Breast epithelium (tissue), 4 donors: ENCODE measurements at regions not wholly inside any gene's neighbourhood (a gene's known extent, or its start where the extent isn't known, plus 50 kb on each side); places are given as distances from the start of the nearest gene placed in this dataset.
"Not testable (repeated sequence)": the region's sequence is repeated elsewhere in the genome, so short reads cannot be mapped to it uniquely, and the experiment has no call there.

Source experiments
- DNase-seq, 2 donors: peaks; one replicate each; pipeline ENCODE4 v3.0.0-alpha.2; 2019; ENCODE audit warnings: low spot score in 2 of 2
- H3K27ac ChIP-seq, 2 donors: fragments of 200-600 bp; sonication (generic) in 1 of 2; one replicate each; pipeline ENCODE4 v1.5.1; 2016 to 2019; ENCODE audit warnings: mild to moderate bottlenecking in 1 of 2
- H3K27me3 ChIP-seq, 2 donors: fragments of 200-600 bp; sonication (generic) in 1 of 2; one replicate each; pipeline versions ENCODE4 v1.5.1 to v1.6.0; 2017 to 2019; ENCODE audit warnings: control low read depth in 1 of 2, mild to moderate bottlenecking in 1 of 2
- H3K36me3 ChIP-seq: fragments of 200-600 bp; one replicate; pipeline ENCODE4 v1.5.1; 2019
- H3K4me1 ChIP-seq, 2 donors: fragments of 200-600 bp; sonication (generic); one replicate each; pipeline ENCODE4 v1.5.1; 2016 to 2019; ENCODE audit warnings: control low read depth in 1 of 2
- H3K4me3 ChIP-seq, 3 donors: fragments of 200-600 bp; sonication (generic); 1 replicate in 2 of 3; 2 replicates in 1 of 3; pipeline ENCODE4 v1.5.1; 2016 to 2019; ENCODE audit warnings: mild to moderate bottlenecking in 3 of 3, moderate library complexity in 2 of 3
- H3K9me3 ChIP-seq, 2 donors: fragments of 200-600 bp; sonication (generic) in 1 of 2; one replicate each; pipeline ENCODE4 v1.5.1; 2016 to 2019; ENCODE audit warnings: control low read depth in 1 of 2
- POLR2A ChIP-seq: fragments of 450-650 bp; IDR thresholded peaks from one replicate; pipeline ENCODE4 v1.6.1; 2016; ENCODE audit warnings: antibody characterized with exemption, mild to moderate bottlenecking, moderate library complexity
- POLR2AphosphoS5 ChIP-seq, 3 donors: sonication (generic); formaldehyde crosslinking; IDR thresholded peaks; one replicate each; pipeline ENCODE4 v1.6.1; 2017; ENCODE audit warnings: antibody characterized with exemption in 3 of 3
- intact Hi-C: fragments of 100-400 bp; cut with DNase I; formaldehyde crosslinking; loops from one replicate; pipeline ENCODE4 v1.15.1; 2023; ENCODE audit warnings: low total_unique reads
- TF ChIP-seq, protein P1 (sequence below), 3 donors: fragments of 450-650 bp; IDR thresholded peaks; one replicate each; pipeline ENCODE4 v1.5.1; 2016 to 2017; ENCODE audit warnings: antibody characterized with exemption in 3 of 3, mild to moderate bottlenecking in 3 of 3, moderate library complexity in 3 of 3

GRCh38 chr10:3321123-3321522 lies 148.5 kb upstream of the PITRM1 start:
- intact Hi-C loops: no loop called here
- no peak overlapping the region for H3K27ac ChIP-seq
- no peak overlapping the region for H3K4me3 ChIP-seq
- TF ChIP-seq, protein P1, sequence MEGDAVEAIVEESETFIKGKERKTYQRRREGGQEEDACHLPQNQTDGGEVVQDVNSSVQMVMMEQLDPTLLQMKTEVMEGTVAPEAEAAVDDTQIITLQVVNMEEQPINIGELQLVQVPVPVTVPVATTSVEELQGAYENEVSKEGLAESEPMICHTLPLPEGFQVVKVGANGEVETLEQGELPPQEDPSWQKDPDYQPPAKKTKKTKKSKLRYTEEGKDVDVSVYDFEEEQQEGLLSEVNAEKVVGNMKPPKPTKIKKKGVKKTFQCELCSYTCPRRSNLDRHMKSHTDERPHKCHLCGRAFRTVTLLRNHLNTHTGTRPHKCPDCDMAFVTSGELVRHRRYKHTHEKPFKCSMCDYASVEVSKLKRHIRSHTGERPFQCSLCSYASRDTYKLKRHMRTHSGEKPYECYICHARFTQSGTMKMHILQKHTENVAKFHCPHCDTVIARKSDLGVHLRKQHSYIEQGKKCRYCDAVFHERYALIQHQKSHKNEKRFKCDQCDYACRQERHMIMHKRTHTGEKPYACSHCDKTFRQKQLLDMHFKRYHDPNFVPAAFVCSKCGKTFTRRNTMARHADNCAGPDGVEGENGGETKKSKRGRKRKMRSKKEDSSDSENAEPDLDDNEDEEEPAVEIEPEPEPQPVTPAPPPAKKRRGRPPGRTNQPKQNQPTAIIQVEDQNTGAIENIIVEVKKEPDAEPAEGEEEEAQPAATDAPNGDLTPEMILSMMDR (IDR thresholded peaks at IDR 0.05): no peak
- TF ChIP-seq POLR2A (no peak), POLR2AphosphoS5 (IDR thresholded peaks at IDR 0.05) (no peak)
- H3K9me3 ChIP-seq: no peaks in the 10 kb centered on the region
- no peaks in the 10 kb centered on the region for H3K4me1 ChIP-seq
- no peak for DNase-seq
- H3K27me3 ChIP-seq: no peaks in the 10 kb centered on the region
- H3K36me3 ChIP-seq: no peaks in the 10 kb centered on the region

GRCh38 chr10:3319811-3320226 lies 147.2 kb upstream of the PITRM1 start:
- intact Hi-C loops: no loop called here
- no peaks in the 10 kb centered on the region for H3K36me3 ChIP-seq
- TF ChIP-seq POLR2A (no peak), POLR2AphosphoS5 (IDR thresholded peaks at IDR 0.05) (no peak)
- TF ChIP-seq, protein P1 (IDR thresholded peaks at IDR 0.05): no peak
- no peaks in the 10 kb centered on the region for H3K9me3 ChIP-seq
- no peak overlapping the region for H3K27ac ChIP-seq
- no peak overlapping the region for H3K4me3 ChIP-seq
- no peaks in the 10 kb centered on the region for H3K4me1 ChIP-seq
- no peaks in the 10 kb centered on the region for H3K27me3 ChIP-seq
- no peak for DNase-seq

DNA sequence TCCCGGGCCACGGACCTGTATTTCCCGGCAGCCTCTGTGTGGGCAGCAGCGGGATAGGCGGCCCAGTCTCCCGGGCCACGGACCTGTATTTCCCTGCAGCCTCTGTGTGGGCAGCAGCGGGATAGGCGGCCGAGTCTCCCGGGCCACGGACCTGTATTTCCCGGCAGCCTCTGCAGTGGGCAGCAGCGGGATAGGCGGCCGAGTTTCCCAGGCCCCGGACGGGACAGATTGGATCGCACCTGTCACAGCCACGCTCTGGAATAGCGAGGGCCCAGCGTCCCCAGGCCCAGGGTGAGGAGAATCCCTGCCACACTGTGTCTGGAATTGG lies 145.9 kb upstream of the PITRM1 start:
- DNase-seq, H3K4me1 ChIP-seq, H3K36me3 ChIP-seq, intact Hi-C loops, H3K27me3 ChIP-seq, H3K9me3 ChIP-seq: not testable (repeated sequence)
- Histone ChIP-seq H3K27ac (peak overlapping the region in 1 of 2 donors; percentile 5), H3K4me3 (peak overlapping the region in 1 of 3 donors; percentile 18)

DNA sequence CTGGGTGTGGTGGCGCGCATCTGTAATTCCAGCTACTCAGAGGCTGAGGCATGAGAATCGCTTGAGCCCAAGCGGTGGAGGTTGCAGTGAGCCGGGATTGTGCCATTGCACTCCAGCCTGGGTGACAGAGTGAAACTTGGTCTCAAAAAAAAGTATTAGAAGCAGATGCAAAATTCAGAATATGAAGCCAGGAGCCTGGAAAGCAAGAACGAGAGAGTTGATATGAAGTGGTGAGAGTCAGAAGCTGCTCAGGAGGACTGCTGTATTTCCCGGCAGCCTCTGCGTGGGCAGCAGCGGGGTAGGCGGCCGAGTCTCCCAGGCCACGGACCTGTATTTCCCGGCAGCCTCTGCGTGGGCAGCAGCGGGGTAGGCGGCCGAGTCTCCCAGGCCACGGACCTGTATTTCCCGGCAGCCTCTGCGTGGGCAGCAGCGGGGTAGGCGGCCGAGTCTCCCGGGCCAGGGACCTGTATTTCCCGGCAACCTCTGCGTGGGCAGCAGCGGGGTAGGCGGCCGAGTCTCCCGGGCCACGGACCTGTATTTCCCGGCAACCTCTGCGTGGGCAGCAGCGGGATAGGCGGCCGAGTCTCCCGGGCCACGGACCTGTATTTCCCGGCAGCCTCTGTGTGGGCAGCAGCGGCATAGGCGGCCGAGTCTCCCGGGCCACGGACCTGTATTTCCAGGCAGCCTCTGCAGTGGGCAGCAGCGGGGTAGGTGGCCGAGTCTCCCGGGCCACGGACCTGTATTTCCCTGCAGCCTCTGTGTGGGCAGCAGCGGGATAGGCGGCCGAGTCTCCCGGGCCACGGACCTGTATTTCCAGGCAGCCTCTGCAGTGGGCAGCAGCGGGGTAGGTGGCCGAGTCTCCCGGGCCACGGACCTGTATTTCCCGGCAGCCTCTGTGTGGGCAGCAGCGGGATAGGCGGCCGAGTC lies 145.2 kb upstream of the PITRM1 start:
- DNase-seq: not testable (repeated sequence)

DNA sequence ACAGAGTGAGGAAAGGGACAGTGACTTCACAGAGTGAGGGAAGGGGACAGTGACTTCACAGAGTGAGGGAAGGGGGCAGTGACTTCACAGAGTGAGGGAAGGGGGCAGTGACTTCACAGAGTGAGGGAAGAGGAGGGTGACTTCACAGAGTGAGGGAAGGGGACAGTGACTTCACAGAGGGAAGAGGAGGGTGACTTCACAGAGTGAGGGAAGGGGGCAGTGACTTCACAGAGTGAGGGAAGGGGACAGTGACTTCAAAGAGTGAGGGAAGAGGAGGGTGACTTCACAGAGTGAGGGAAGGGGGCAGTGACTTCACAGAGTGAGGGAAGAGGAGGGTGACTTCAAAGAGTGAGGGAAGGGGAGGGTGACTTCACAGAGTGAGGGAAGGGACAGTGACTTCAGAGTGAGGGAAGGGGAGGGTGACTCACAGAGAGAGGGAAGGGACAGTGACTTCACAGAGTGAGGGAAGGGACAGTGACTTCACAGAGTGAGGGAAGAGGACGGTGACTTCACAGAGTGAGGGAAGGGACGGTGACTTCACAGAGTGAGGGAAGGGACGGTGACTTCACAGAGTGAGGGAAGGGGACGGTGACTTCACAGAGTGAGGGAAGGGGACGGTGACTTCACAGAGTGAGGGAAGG lies 142.0 kb upstream of the PITRM1 start:
- H3K9me3 ChIP-seq, DNase-seq, H3K27ac ChIP-seq, H3K4me3 ChIP-seq, intact Hi-C loops, H3K36me3 ChIP-seq, H3K4me1 ChIP-seq, H3K27me3 ChIP-seq: not testable (repeated sequence)

More for the DNA sequence above, 145.2 kb upstream of the PITRM1 start:
- H3K36me3 ChIP-seq, H3K4me1 ChIP-seq, H3K9me3 ChIP-seq, intact Hi-C loops, H3K27me3 ChIP-seq: not testable (repeated sequence)
- Histone ChIP-seq H3K4me3 (peak overlapping the region in 1 of 3 donors; percentile 33), H3K27ac (peak overlapping the region in 1 of 2 donors; percentile 5)

DNA sequence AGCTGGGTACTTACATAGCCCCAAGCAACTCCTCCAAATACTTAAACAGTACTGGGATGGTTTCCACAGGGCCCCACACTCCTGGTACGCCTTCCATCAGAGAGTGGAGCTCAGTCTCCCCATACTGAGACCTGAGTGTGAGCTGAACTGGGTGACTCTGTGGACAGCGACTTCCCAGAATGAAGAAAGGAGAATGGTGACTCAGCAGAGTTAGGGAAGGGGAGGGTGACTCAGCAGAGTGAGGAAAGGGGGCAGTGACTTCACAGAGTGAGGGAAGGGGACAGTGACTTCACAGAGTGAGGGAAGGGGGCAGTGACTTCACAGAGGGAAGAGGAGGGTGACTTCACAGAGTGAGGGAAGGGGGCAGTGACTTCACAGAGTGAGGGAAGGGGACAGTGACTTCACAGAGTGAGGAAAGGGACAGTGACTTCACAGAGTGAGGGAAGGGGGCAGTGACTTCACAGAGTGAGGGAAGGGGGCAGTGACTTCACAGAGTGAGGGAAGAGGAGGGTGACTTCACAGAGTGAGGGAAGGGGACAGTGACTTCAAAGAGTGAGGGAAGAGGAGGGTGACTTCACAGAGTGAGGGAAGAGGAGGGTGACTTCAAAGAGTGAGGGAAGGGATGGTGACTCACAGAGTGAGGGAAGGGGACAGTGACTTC lies 141.3 kb upstream of the PITRM1 start:
- H3K4me1 ChIP-seq, H3K27me3 ChIP-seq, H3K36me3 ChIP-seq, intact Hi-C loops, H3K9me3 ChIP-seq, DNase-seq, H3K27ac ChIP-seq, H3K4me3 ChIP-seq: not testable (repeated sequence)

DNA sequence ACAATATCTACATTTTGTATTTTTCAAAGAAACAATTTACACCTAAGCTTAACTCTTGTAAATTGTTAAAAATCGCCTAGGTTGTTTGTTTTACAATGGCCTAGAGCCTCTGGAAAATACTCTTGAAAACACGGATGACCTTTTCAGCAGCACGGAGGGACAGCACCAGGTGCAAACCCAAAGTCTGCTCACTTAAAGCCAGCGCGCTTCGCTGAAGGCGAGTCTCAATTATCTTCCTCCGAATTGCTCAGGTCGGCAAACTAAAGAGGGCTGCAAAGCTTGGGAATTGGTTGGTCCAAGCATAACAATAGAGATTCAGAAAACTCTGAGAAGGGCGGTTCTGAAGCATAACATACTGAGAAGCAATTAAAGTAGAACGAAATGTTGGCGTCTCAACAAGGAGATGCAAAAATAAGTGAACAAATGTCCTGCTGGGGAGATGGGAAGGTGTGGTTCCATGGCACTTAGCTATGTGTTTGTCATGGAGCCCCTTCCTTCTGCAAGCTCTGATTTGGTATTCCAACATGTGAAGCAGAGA lies 139.9 kb upstream of the PITRM1 start:
- H3K4me3 ChIP-seq: no peak overlapping the region
- no peaks in the 10 kb centered on the region for H3K27me3 ChIP-seq
- intact Hi-C loops: no loop called here
- TF ChIP-seq POLR2A (no peak), POLR2AphosphoS5 (IDR thresholded peaks at IDR 0.05) (no peak)
- TF ChIP-seq, protein P1 (IDR thresholded peaks at IDR 0.05): no peak
- H3K27ac ChIP-seq: no peak overlapping the region
- H3K9me3 ChIP-seq: peaks cover 4% of the 10 kb centered on the region in 2 donors
- no peaks in the 10 kb centered on the region for H3K36me3 ChIP-seq
- no peak for DNase-seq
- no peaks in the 10 kb centered on the region for H3K4me1 ChIP-seq
